Mesendoderm (in vitro differentiated cells): ENCODE measurements at regions not wholly inside any gene's neighbourhood (a gene's known extent, or its start where the extent isn't known, plus 50 kb on each side); places are given as distances from the start of the nearest gene placed in this dataset.

Source experiments
- DNase-seq: peaks from one replicate; pipeline ENCODE4 v3.0.0; 2013
- H2AK5ac ChIP-seq: 2 replicates; pipeline ENCODE4 v1.6.1; 2013; ENCODE audit warnings: low read length, inconsistent platforms
- H2BK120ac ChIP-seq: 2 replicates; pipeline ENCODE4 v1.6.1; 2013; ENCODE audit warnings: low read depth, mild to moderate bottlenecking, low read length, moderate library complexity, mixed read lengths
- H2BK15ac ChIP-seq: replicated peaks from 2 replicates; pipeline ENCODE4 v1.6.1; 2013; ENCODE audit warnings: low read depth, mild to moderate bottlenecking, moderate library complexity
- H2BK5ac ChIP-seq: 2 replicates; pipeline ENCODE4 v1.6.1; 2013; ENCODE audit warnings: low read length, inconsistent platforms
- H3K18ac ChIP-seq: 2 replicates; pipeline ENCODE4 v1.6.1; 2013; ENCODE audit warnings: mild to moderate bottlenecking, low read length, mixed read lengths
- H3K23ac ChIP-seq: one replicate; pipeline ENCODE4 v1.6.1; 2013; ENCODE audit warnings: low read length
- H3K27ac ChIP-seq: 2 replicates; pipeline ENCODE4 v1.5.1; 2013; ENCODE audit warnings: low read depth, mild to moderate bottlenecking, inconsistent platforms, low read length, moderate library complexity
- H3K27me3 ChIP-seq: 2 replicates; pipeline ENCODE4 v1.6.1; 2013; ENCODE audit warnings: low read length, control low read depth, mild to moderate bottlenecking, inconsistent platforms; ENCODE audit not compliant: insufficient read depth, poor library complexity
- H3K36me3 ChIP-seq: 2 replicates; pipeline ENCODE4 v1.6.1; 2013; ENCODE audit warnings: low read length, inconsistent platforms; ENCODE audit not compliant: control insufficient read depth, insufficient read depth
- H3K4ac ChIP-seq: one replicate; pipeline ENCODE4 v1.6.1; 2013; ENCODE audit warnings: low read depth, mild to moderate bottlenecking, low read length, moderate library complexity
- H3K4me1 ChIP-seq: 2 replicates; pipeline ENCODE4 v1.6.1; 2013; ENCODE audit warnings: low read depth, low read length, inconsistent platforms; ENCODE audit not compliant: control insufficient read depth
- H3K4me2 ChIP-seq: 2 replicates; pipeline ENCODE4 v1.6.1; 2013; ENCODE audit warnings: low read length
- H3K4me3 ChIP-seq: 2 replicates; pipeline ENCODE4 v1.5.1; 2013; ENCODE audit warnings: mild to moderate bottlenecking, low read length
- H3K56ac ChIP-seq: one replicate; pipeline ENCODE4 v1.6.1; 2013; ENCODE audit warnings: low read length
- H3K79me1 ChIP-seq: 2 replicates; pipeline ENCODE4 v1.6.1; 2013; ENCODE audit warnings: low read length, inconsistent platforms
- H3K79me2 ChIP-seq: 2 replicates; pipeline ENCODE4 v1.6.1; 2013; ENCODE audit warnings: mild to moderate bottlenecking, low read length; ENCODE audit not compliant: control insufficient read depth, insufficient read depth
- H3K9ac ChIP-seq: 2 replicates; pipeline ENCODE4 v1.6.1; 2013; ENCODE audit warnings: low read length, inconsistent platforms
- H4K5ac ChIP-seq: one replicate; pipeline ENCODE4 v1.6.1; 2013; ENCODE audit warnings: low read length
- H4K8ac ChIP-seq: one replicate; pipeline ENCODE4 v1.6.1; 2013; ENCODE audit warnings: low read depth, mild to moderate bottlenecking, control low read depth, low read length, moderate library complexity
- WGBS: extraction: QIAGEN DNeasy Blood & Tissue Kit; methylation state at CpG from one replicate; pipeline ENCODE4 v1.1.7; 2013; ENCODE audit warnings: low lambda C conversion rate, missing lambda C conversion rate; ENCODE audit not compliant: insufficient coverage; ENCODE audit errors: extremely low coverage; 5-methylcytosine and 5-hydroxymethylcytosine counted together

- Histone ChIP-seq H3K36me3 (no peaks in the 10 kb centered on the region), H2AK5ac (no peak overlapping the region), H3K23ac (no peak overlapping the region), H3K27ac (no peak overlapping the region), H3K4ac (no peak overlapping the region), H2BK120ac (no peak overlapping the region), H3K18ac (no peak overlapping the region), H4K5ac (no peak overlapping the region), H3K4me2 (no peak overlapping the region), H2BK15ac (no peak overlapping the region), H3K56ac (no peak overlapping the region), H3K4me3 (no peak overlapping the region), H3K27me3 (no peaks in the 10 kb centered on the region), H3K79me1 (no peaks in the 10 kb centered on the region), H3K79me2 (no peaks in the 10 kb centered on the region), H3K4me1 (no peaks in the 10 kb centered on the region), H2BK5ac (no peak overlapping the region), H4K8ac (no peak overlapping the region), H3K9ac (no peak overlapping the region)
- no peak for DNase-seq
- WGBS, result no CpG with 5 or more reads among the region's 2 CpGs
Observed at GRCh38 chr1:190904091-190904695, 426.5 kb upstream of the BRINP3 start.

- no peak overlapping the region for H3K56ac ChIP-seq
- H3K4me1 ChIP-seq, result no peaks in the 10 kb centered on the region
- H4K5ac ChIP-seq, result no peak overlapping the region
- H2BK5ac ChIP-seq, result no peak overlapping the region
- no peaks in the 10 kb centered on the region for H3K79me1 ChIP-seq
- no peaks in the 10 kb centered on the region for H3K79me2 ChIP-seq
- no peak overlapping the region for H2BK15ac ChIP-seq
- H3K36me3 ChIP-seq, result no peaks in the 10 kb centered on the region
- H2AK5ac ChIP-seq, result no peak overlapping the region
- H3K27me3 ChIP-seq, result no peaks in the 10 kb centered on the region
- no peak overlapping the region for H3K4me2 ChIP-seq
- no peak overlapping the region for H3K27ac ChIP-seq
- H2BK120ac ChIP-seq, result no peak overlapping the region
- WGBS, result no CpG with 5 or more reads among the region's 1 CpG
- no peak overlapping the region for H3K4me3 ChIP-seq
- no peak for DNase-seq
- no peak overlapping the region for H3K18ac ChIP-seq
- H3K4ac ChIP-seq, result no peak overlapping the region
- no peak overlapping the region for H3K9ac ChIP-seq
- H3K23ac ChIP-seq, result no peak overlapping the region
- H4K8ac ChIP-seq, result no peak overlapping the region
Observed at GRCh38 chr1:190906206-190906725, 428.6 kb upstream of the BRINP3 start.

GRCh38 chr1:190908246-190908645 lies 430.6 kb upstream of the BRINP3 start:
- H3K36me3 ChIP-seq, result no peaks in the 10 kb centered on the region
- H2BK5ac ChIP-seq, result no peak overlapping the region
- no peaks in the 10 kb centered on the region for H3K79me1 ChIP-seq
- H3K23ac ChIP-seq, result no peak overlapping the region
- no peak for DNase-seq
- H3K4me2 ChIP-seq, result no peak overlapping the region
- H3K79me2 ChIP-seq, result no peaks in the 10 kb centered on the region
- H3K4me1 ChIP-seq, result no peaks in the 10 kb centered on the region
- H3K56ac ChIP-seq, result no peak overlapping the region
- no peak overlapping the region for H2AK5ac ChIP-seq
- no peaks in the 10 kb centered on the region for H3K27me3 ChIP-seq
- no peak overlapping the region for H4K5ac ChIP-seq
- H3K4me3 ChIP-seq, result no peak overlapping the region
- H4K8ac ChIP-seq, result no peak overlapping the region
- WGBS, result no CpG with 5 or more reads among the region's 1 CpG
- H3K27ac ChIP-seq, result no peak overlapping the region
- no peak overlapping the region for H2BK120ac ChIP-seq
- H3K4ac ChIP-seq, result no peak overlapping the region
- H2BK15ac ChIP-seq, result no peak overlapping the region
- no peak overlapping the region for H3K18ac ChIP-seq
- no peak overlapping the region for H3K9ac ChIP-seq

- H2BK15ac ChIP-seq, result no peak overlapping the region
- H4K8ac ChIP-seq, result no peak overlapping the region
- H4K5ac ChIP-seq, result no peak overlapping the region
- H3K56ac ChIP-seq, result no peak overlapping the region
- H3K27ac ChIP-seq, result no peak overlapping the region
- no peak overlapping the region for H3K23ac ChIP-seq
- H3K27me3 ChIP-seq, result no peaks in the 10 kb centered on the region
- no peaks in the 10 kb centered on the region for H3K36me3 ChIP-seq
- H2BK120ac ChIP-seq, result no peak overlapping the region
- H3K79me2 ChIP-seq, result no peaks in the 10 kb centered on the region
- H2AK5ac ChIP-seq, result no peak overlapping the region
- H3K4me2 ChIP-seq, result no peak overlapping the region
- no peak overlapping the region for H2BK5ac ChIP-seq
- H3K4me1 ChIP-seq, result no peaks in the 10 kb centered on the region
- H3K4me3 ChIP-seq, result no peak overlapping the region
- H3K18ac ChIP-seq, result no peak overlapping the region
- DNase-seq, result no peak
- no peaks in the 10 kb centered on the region for H3K79me1 ChIP-seq
- no peak overlapping the region for H3K4ac ChIP-seq
- no peak overlapping the region for H3K9ac ChIP-seq
Observed at GRCh38 chr1:190908691-190909090, 431.0 kb upstream of the BRINP3 start.

GRCh38 chr1:190935925-190936324 lies 458.3 kb upstream of the BRINP3 start:
- Histone ChIP-seq H3K4ac (no peak overlapping the region), H3K4me2 (no peak overlapping the region), H3K27ac (no peak overlapping the region), H3K4me3 (no peak overlapping the region), H3K56ac (no peak overlapping the region), H3K23ac (no peak overlapping the region), H3K79me1 (no peaks in the 10 kb centered on the region), H3K18ac (no peak overlapping the region), H4K8ac (no peak overlapping the region), H2BK120ac (no peak overlapping the region), H2BK15ac (no peak overlapping the region), H2BK5ac (no peak overlapping the region), H2AK5ac (no peak overlapping the region), H3K36me3 (no peaks in the 10 kb centered on the region), H4K5ac (no peak overlapping the region), H3K4me1 (no peaks in the 10 kb centered on the region), H3K79me2 (no peaks in the 10 kb centered on the region), H3K27me3 (no peaks in the 10 kb centered on the region), H3K9ac (no peak overlapping the region)
- WGBS, result no CpG with 5 or more reads among the region's 1 CpG
- DNase-seq, result no peak

GRCh38 chr1:190936337-190936736 lies 458.7 kb upstream of the BRINP3 start:
- no peak overlapping the region for H2BK5ac ChIP-seq
- no peak overlapping the region for H3K4me2 ChIP-seq
- H2BK120ac ChIP-seq, result no peak overlapping the region
- H3K27ac ChIP-seq, result no peak overlapping the region
- no peaks in the 10 kb centered on the region for H3K36me3 ChIP-seq
- no peak overlapping the region for H2BK15ac ChIP-seq
- no peak overlapping the region for H3K56ac ChIP-seq
- no peaks in the 10 kb centered on the region for H3K4me1 ChIP-seq
- no peak overlapping the region for H4K8ac ChIP-seq
- no peak overlapping the region for H3K18ac ChIP-seq
- no peak for DNase-seq
- no peaks in the 10 kb centered on the region for H3K27me3 ChIP-seq
- H4K5ac ChIP-seq, result no peak overlapping the region
- no peak overlapping the region for H3K4me3 ChIP-seq
- no peaks in the 10 kb centered on the region for H3K79me1 ChIP-seq
- WGBS, result no CpG with 5 or more reads among the region's 1 CpG
- no peak overlapping the region for H3K9ac ChIP-seq
- no peak overlapping the region for H3K23ac ChIP-seq
- no peak overlapping the region for H3K4ac ChIP-seq
- H2AK5ac ChIP-seq, result no peak overlapping the region
- H3K79me2 ChIP-seq, result no peaks in the 10 kb centered on the region
